GM18508 (cell line): ENCODE measurements at regions not wholly inside any gene's neighbourhood (a gene's known extent, or its start where the extent isn't known, plus 50 kb on each side); places are given as distances from the start of the nearest gene placed in this dataset.
"Not testable (repeated sequence)": the region's sequence is repeated elsewhere in the genome, so short reads cannot be mapped to it uniquely, and the experiment has no call there.

Source experiments
- ATAC-seq: cut with Tn5 transposase; IDR thresholded peaks from one replicate; pipeline ENCODE4 v1.9.1; 2021; ENCODE audit warnings: moderate number of reproducible peaks; ENCODE audit not compliant: insufficient read depth, unreplicated experiment

DNA sequence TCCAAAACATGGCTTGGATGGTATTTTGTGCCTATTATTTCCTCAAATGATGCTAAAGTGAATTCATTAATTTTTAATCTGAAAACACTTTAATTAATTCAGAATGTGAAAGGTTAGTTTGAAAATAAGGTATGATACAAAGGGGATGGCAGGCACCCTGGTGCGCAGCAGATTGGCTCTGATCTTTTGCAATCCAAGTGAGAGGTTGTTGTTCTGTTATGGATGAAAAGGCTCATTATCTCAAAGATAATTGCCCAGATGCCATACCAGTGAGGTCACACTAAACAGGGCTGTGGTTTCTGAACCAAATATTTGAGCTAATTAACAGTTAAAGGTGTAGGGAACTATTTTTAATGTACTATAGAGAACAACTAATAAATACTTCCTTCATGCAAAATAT is 504.9 kb downstream of the RAPGEF2 start:
- no peak for ATAC-seq

DNA sequence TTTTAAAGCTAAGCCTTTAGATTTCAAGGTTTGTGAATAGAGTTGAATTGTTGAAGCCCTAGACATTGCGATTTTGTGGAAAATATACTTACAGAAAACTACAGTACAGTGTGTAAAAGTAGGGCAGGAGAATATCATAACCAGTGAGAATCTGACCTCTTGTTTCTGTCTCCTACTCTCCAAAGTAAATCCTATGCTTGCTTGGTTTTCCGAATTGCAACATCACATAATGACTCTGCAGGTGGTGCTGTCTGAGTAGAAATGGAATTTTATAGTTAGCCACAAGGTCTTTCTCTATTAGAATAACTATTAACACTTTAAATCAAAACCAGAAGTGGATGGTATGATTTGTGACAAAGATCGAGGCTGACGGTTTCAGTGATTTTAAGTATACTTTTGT is 505.6 kb downstream of the RAPGEF2 start:
- ATAC-seq: no peak

DNA sequence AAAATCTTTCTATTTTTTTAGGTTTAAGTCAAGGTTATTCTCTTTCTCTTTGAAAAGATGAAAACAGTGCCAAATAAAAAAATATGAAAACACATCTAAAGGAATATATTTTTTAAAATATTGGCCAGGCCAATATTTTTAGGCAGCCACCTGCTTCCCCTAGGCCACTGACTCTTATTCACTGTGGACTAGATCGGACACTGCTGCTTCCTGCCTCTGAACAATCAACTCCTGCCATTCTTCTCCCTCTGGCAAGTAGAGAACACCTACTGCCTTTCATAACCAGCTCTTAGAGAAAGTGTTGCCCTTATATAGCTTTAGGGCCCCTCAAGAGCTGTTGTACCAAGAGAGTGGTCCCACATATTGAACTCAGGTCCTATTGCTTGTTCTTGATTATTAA is 529.2 kb downstream of the RAPGEF2 start:
- no peak for ATAC-seq

DNA sequence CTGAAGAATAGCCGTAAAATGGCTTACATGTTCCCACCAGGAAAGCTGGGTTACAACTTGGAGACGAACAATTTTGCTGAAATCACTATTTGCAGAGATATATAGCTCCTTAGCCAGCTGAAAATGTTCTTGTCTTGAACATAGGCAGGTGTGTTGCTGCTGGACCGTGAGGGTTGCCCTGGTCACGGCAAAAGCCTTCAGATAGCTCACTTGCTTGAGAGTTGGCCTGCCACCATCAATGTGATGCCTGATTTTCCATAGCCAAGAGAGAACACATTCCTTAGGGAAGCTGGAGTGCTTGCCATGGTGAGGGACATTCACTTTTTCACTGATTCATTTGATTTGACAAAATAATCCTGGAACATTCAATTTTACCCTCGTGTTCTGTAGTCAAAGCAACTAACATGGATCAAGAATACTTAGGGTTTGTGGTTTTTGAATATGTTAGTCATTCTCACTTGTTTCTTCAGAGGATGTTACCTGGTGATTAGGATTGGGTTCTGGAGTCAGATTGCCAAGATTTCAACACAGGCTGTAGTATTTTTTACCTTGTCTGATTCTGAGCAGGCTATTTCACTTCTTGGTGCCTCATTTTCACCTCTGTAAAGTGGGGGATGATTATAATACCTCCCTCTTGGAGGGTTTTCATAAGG is 536.9 kb downstream of the RAPGEF2 start:
- no peak for ATAC-seq

DNA sequence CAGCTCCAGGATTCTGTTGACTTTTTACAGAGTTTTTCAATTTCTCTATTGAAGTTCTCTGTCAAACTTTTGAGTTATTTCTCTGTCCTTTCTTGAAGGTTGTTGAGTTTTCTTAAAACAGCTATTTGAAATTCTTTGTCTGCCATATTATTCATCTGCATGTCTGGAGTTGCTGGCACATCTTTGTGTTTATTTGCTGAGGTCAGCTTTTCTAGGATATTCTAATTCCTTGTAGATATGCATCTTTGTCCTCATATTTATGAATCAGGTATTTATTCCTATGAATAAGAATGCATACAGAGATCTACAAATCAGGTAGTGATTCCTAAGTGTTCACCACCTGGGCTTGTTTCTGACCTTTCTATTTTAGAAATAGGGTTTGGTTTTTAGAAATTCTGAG is 546.4 kb downstream of the RAPGEF2 start:
- no peak for ATAC-seq

DNA sequence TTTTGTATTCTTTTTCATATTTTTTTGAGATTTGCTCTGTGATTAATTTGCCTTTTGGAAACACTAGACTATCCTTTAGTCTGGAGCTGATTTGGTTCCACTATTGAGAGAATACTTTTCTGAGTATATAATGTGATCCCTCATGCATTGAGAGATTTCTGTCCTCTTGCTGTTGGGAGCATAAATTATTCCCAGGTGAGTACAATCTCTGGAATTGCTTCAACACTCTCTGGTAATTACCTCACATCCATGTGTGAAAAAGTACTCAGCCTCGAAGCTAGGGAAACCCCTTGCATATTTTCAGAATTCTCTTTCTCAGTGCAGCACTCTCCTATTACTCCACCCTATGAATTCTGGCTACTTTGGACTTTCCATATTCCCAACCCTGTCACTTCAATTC is 550.0 kb downstream of the RAPGEF2 start:
- ATAC-seq: no peak

DNA sequence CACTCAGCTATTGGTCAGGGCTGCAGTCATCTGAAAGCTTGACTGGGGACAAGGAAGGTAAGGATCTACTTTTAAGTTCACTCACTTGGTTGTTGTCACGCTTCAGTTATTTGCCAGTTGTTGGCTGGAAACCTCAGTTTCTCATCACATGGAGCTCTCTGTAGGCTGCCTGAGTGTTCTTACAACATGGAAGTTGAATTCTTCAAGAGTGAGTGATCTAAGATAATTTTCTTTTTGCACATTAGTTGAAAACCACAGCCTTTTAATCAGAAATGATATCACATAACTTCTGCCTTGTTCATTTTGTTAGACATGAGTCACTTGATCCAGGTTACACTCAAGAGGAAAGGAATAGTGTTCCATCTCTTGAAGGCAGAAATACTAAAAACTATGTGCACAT is 552.7 kb downstream of the RAPGEF2 start:
- ATAC-seq: no peak

DNA sequence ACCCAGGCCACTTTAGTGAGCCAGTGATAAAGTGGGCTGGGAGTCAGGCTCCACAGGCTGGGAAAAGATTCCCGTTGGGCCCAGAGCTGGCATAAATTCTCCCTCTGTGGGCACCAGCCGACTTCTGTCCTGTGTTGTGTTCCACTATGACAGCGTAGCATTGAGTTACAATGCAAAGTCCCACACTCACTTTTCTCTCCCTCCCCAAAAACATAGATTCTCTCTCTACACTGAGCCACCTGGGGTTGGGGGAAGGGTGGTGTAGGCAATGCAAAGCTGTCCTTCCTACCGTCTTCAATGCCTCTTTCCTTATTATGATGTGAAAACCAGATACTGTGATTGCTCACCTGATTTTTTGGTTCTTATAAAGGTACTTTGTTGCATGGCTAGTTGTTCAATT is 566.2 kb downstream of the RAPGEF2 start:
- no peak for ATAC-seq

DNA sequence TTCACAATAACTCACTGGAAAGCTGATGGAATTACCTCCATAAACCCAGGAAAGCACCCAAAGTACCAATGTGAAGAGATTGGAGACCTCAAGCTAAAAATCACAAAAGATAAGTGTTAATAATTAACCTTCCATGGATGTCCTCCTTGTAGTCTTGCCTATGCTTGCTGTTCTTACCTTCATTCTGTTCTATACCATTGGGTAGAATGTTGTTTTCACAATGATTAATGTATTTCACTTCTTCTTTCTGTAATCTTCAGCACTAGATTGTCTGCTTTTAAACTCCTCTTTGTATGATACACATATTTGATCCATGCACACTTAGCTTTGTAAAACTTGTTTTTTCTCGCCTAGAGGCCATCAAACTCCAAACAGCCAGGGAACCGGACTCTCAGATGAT is 570.3 kb downstream of the RAPGEF2 start:
- ATAC-seq: no peak

DNA sequence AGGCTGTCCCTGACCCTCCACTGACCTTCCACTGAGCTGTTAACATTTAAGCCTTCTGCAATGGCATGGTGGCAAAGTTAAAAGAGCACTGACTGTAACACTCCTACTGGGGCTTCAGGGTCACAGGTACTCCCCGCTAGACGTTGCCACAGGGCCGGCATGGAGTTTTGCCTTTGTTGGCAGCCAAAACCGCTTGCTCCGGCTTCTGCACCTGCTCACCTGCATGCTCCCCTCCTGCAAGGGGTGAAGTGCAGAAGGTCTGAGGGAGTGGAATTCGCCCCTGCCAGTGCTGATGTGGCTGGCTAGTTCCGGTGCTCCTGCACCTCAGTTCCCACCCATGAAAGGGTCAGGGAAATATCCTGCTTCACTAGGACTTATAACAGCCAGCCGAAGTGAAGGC is 571.4 kb downstream of the RAPGEF2 start:
- no peak for ATAC-seq

DNA sequence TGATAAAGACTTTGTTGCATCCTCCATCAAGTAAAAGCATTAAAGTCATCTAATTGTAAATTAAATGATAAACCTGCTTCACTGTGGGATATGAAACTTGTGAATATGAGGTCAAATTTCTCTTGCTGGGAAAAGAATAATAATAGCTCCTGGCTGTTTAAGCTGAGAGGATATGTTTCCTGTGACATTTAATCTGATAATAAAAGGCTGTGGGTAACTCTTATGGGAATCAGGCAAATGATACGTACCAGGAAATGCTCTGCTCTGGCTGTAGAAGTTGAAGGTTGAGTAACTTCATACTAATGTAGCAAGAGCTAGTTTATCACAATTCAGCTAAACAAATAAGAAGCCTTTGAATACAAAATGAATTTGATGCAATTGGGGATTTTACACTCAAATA is 574.6 kb downstream of the RAPGEF2 start:
- no peak for ATAC-seq

DNA sequence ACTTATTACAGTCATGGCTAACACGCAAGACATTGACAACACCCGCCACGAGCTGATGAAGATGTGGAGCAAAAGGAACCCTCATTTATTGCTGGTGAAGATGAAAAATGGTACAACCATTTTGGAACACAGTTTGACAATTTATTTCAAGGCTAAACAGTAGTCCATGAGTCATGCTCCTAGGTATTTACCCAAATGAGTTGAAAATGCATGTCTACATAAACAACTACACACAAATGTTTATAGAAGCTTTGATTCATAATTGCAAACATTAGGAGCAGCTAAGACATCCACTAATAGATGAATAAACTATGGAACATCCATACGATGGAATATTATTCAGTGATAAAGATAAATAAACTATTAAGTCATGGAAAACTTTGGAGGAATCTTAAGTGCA is 580.1 kb downstream of the RAPGEF2 start:
- ATAC-seq: no peak

DNA sequence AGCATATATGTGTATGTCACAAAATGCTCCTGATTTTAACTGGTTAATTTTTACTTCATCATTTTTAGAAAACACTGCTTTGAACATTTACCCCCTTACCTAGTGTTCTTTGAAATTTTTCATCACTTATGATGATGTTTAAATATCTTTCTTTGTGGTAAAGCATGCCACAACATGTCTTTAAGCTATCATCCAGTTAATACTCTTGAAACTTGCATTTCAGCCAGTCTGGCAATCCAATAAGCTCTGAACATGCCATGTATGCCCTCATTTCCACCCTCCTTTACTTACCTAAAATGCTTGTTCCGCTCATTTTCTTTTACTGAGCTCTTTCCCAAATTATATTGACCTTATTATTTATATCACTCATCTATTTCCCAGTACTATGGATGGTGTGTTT is 581.2 kb downstream of the RAPGEF2 start:
- ATAC-seq: no peak

DNA sequence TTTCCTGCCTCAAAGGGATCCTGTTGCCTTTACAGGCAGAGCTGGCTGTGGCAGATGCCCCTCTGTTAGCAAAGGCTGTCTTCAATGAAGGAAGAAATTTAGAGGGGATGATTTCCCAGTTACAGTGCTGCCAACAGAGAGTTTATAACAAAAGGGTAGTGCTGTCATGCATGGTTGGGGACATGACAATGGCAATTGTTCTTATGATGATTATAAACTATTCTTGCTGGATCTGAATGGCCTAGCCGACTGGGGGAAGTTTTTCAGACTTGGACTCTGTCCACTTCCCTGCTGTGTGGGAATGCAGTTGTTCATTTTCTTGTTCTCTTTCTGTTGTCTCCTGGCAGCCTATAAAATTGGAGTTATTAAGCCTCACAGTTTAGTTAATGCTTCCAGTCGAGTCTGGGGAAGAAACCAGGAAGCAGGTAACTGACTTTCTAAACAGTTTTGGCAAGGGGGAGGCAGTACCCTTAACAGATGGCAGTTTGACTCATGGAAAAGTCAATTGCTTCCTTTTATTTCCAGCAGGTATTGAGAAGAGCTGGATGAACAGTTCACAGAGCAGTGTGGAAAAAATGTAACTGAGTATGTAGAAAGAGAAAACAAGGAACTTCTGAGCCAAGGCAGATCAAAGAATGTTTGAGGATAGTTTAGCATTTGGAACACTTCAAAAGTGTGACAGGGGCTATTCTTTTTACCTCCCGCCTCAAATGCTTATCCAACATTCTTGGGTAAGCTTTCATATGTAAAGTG is 582.6 kb downstream of the RAPGEF2 start:
- no peak for ATAC-seq

DNA sequence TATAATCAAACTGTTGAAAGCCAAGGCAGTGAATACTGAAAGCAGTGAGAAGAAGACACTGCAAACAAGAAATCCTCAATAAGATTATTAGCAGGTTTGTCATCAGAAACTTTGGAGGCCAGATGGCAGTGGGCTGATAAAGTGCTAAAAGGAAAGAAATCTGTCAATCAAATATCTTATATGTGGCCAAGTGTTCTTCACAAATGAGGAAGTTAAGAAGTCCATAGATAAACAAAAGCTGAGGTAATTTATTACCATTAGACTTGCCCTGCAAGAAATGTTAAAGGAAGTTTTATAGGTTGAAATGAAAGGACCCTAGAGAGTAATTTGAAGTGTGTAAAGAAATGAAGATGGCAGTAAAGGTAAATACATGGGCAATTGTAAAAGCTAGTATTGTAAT is 586.6 kb downstream of the RAPGEF2 start:
- ATAC-seq: no peak

DNA sequence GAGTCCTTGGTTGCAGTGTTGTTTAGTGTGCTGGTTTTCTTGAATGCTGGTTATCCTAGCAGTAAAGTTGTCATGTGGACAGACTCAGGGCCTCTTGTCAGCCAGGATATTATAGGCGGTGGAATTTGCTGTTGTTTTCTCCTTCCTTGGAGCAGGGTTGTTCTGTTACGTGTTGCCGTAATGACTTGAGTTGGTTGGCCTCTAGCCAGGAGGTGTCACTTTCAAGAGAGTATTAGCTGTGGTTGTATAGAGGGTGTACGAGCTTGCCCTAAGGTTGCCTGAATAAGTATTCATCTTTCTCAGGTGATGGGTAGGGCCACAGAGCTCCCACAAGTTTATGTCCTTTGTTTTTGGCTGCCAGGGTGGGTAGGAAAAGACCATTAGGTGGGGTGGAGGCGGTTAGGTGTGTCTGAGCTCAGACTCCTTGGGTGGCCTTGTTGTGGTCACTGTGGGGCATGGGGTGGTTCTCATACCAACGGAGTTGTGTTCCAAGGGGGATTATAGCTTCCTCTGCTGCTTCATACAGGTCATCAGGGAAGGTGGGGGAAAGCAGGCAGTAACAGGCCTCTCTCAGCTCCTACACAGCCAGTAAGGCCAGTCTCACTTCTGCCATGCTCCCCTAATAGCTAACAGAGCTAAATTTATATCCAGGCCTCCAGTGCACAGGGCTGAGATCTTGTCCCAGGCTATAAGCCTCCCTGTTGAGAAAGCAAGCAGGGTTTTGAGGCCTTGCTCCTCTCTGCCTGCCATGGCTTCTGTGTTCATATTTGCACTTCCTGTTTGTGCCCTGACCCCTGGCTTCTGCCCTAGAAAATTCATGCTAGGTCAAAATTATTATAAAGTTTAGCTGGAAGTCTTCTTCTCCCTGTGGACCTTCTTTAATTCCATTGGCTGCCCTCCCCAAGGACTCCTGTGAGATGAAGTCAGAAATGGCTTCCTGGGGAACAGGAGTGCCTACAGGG is 594.7 kb downstream of the RAPGEF2 start:
- ATAC-seq: no peak

DNA sequence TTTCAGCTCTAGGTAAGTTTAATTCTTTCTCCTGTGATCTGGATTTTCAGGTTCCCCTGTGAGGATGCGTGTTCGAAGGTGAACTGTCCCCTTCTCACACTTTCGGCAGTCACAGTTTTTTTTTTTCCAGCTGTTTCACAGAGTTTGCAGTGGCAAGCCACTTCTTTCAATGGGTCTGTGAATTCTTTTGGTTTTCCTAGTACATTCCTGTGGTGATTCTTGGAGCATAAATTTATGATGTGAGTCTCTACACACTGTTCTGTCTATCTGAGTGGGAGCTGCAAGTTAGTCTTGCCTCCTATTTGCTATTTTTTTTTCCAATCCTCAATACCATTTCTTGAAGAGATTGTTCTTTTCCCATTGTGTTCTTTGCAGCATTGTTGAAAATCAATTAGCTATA is 595.5 kb downstream of the RAPGEF2 start:
- no peak for ATAC-seq

DNA sequence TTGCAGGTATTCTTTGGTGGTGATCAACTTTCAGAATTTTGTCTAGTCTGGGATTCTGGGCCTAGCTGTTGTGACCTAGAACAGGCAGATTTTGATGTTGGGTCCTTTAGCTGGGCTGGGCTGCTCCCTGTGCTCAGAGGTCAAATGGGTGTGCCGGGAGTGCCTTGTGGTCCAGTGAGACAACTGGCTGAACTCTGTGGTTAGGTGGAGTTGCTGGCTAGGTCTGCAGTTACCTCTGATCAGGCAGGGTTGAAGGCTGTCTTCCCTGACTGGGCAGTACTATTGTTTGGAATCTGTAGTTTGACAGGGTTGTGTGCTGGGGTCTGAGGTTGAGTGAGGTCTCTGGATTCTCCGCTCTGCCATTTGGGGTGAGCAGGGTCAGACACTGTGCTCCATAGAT is 599.3 kb downstream of the RAPGEF2 start:
- no peak for ATAC-seq

DNA sequence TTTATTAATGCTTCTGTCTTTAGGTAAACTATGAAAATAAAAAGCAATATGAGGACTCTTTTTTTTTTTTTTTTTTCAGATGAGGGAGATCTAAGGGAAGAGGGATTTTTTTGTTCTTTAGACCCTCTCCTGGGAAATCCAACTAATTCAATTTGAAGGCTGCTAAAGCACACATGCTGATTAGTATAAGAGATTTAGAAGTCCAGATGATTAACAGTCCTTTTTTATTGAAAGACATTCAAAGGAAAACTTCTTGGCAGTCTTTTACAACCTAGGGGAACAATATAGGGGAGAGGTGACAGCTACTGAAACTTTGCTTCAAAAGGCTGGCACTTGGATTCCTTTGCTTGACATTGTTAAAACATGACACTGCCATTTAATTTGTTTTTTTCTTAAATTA is 602.5 kb downstream of the RAPGEF2 start:
- ATAC-seq: no peak

DNA sequence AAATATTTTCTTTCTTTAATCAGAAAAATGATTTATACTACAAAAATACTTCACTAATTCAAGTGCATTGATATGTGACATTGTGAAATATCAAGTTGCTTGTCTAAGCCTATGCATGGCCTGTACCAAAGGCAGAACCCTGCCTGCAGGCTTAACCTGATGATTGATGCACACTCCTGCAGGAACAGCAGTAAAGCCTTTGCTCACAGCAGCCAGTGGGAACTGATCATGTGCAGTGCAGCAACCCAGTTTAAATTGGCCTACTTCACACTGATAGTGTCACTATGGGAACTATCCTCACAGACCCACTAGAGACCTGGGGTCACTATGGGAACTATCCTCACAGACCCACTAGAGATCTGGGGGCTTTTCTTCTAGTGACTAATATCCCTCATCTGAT is 603.8 kb downstream of the RAPGEF2 start:
- ATAC-seq: no peak

DNA sequence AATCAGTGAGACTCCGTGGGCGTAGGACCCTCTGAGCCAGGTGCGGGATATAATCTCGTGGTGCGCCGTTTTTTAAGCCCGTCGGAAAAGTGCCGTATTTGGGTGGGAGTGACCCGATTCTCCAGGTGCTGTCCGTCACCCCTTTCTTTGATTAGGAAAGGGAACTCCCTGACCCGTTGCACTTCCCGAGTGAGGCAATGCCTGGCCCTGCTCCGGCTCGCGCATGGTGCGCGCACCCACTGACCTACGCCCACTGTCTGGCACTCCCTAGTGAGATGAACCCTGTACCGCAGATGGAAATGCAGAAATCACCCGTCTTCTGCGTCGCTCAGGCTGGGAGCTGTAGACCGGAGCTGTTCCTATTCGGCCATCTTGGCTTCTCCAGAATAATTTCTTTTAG is 612.3 kb downstream of the RAPGEF2 start:
- ATAC-seq: not testable (repeated sequence)
